Transverse colon (tissue), 4 donors: ENCODE measurements at regions not wholly inside any gene's neighbourhood (a gene's known extent, or its start where the extent isn't known, plus 50 kb on each side); places are given as distances from the start of the nearest gene placed in this dataset.

Experiments used
- EP300 ChIP-seq: sonication (generic); formaldehyde crosslinking; IDR thresholded peaks from one replicate; pipeline ENCODE4 v1.6.1; 2017; ENCODE audit warnings: antibody characterized with exemption, low read depth
- POLR2AphosphoS5 ChIP-seq, 3 donors: sonication (generic); formaldehyde crosslinking; IDR thresholded peaks; one replicate each; pipeline ENCODE4 v1.6.1; 2016; ENCODE audit warnings: antibody characterized with exemption in 3 of 3
- TF ChIP-seq, protein P1 (sequence below), 5 experiments: fragments of 200-600 bp in 3 of 5; fragments of 450-650 bp in 2 of 5; sonication (generic) in 3 of 5; IDR thresholded peaks; 1 replicate in 2 of 5; 2 replicates in 3 of 5; pipeline ENCODE4 v1.5.1; 2016 to 2017; ENCODE audit warnings: antibody characterized with exemption in 5 of 5, inconsistent platforms in 3 of 5, mild to moderate bottlenecking in 2 of 5, moderate library complexity in 1 of 5

- TF ChIP-seq, protein P1, sequence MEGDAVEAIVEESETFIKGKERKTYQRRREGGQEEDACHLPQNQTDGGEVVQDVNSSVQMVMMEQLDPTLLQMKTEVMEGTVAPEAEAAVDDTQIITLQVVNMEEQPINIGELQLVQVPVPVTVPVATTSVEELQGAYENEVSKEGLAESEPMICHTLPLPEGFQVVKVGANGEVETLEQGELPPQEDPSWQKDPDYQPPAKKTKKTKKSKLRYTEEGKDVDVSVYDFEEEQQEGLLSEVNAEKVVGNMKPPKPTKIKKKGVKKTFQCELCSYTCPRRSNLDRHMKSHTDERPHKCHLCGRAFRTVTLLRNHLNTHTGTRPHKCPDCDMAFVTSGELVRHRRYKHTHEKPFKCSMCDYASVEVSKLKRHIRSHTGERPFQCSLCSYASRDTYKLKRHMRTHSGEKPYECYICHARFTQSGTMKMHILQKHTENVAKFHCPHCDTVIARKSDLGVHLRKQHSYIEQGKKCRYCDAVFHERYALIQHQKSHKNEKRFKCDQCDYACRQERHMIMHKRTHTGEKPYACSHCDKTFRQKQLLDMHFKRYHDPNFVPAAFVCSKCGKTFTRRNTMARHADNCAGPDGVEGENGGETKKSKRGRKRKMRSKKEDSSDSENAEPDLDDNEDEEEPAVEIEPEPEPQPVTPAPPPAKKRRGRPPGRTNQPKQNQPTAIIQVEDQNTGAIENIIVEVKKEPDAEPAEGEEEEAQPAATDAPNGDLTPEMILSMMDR (IDR thresholded peaks at IDR 0.05): no peak
- TF ChIP-seq EP300: no peak
- no peak for TF ChIP-seq POLR2AphosphoS5 (IDR thresholded peaks at IDR 0.05)
These were observed 126.8 kb downstream of the IL20RB start for GRCh38 chr3:137084586-137084985.
